ENCODE measurements at regions not wholly inside any gene's neighbourhood (a gene's known extent, or its start where the extent isn't known, plus 50 kb on each side); places are given as distances from the start of the nearest gene placed in this dataset.

DNA sequence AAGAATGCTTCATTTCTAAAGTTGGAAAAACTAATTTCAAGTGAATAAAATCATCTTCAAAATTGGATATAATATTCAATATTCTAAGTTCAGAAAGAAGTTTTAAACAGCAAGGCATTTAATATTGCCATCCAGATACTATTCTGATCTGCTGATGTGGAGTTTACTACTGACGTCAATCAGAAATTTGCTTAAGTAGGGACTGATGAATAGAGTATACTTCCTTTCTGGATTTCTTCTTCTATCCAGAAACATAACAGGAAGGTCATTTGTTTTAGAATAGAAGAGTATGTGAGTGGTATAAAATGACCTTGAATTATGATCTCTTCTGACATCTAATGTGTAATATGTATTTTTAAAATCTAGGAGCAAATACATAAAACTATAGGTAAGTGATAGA, 308.1 kb upstream of the ADGRL2 start:
- Histone ChIP-seq H3K27ac (replicated peaks) (no peak overlapping the region), H3K27me3 (ENCODE audit: insufficient read depth, poor library complexity, severe bottlenecking) (no peaks in the 10 kb centered on the region), H3K4me3 (replicated peaks; ENCODE audit: insufficient read depth, low read length) (no peak overlapping the region)
- DNase-seq (ENCODE audit: low read depth in 1 of 2, low spot score in 1 of 2), result no peak
- TF ChIP-seq GABPA (IDR thresholded peaks at IDR 0.05; ENCODE audit: low read depth), result no peak
- no peak for TF ChIP-seq SPI1 (IDR thresholded peaks at IDR 0.05; ENCODE audit: borderline replicate concordance, low read depth)
- TF ChIP-seq, protein P1, sequence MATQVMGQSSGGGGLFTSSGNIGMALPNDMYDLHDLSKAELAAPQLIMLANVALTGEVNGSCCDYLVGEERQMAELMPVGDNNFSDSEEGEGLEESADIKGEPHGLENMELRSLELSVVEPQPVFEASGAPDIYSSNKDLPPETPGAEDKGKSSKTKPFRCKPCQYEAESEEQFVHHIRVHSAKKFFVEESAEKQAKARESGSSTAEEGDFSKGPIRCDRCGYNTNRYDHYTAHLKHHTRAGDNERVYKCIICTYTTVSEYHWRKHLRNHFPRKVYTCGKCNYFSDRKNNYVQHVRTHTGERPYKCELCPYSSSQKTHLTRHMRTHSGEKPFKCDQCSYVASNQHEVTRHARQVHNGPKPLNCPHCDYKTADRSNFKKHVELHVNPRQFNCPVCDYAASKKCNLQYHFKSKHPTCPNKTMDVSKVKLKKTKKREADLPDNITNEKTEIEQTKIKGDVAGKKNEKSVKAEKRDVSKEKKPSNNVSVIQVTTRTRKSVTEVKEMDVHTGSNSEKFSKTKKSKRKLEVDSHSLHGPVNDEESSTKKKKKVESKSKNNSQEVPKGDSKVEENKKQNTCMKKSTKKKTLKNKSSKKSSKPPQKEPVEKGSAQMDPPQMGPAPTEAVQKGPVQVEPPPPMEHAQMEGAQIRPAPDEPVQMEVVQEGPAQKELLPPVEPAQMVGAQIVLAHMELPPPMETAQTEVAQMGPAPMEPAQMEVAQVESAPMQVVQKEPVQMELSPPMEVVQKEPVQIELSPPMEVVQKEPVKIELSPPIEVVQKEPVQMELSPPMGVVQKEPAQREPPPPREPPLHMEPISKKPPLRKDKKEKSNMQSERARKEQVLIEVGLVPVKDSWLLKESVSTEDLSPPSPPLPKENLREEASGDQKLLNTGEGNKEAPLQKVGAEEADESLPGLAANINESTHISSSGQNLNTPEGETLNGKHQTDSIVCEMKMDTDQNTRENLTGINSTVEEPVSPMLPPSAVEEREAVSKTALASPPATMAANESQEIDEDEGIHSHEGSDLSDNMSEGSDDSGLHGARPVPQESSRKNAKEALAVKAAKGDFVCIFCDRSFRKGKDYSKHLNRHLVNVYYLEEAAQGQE (IDR thresholded peaks at IDR 0.05; ENCODE audit: insufficient replicate concordance, low read depth), result no peak
- TF ChIP-seq, protein P2, sequence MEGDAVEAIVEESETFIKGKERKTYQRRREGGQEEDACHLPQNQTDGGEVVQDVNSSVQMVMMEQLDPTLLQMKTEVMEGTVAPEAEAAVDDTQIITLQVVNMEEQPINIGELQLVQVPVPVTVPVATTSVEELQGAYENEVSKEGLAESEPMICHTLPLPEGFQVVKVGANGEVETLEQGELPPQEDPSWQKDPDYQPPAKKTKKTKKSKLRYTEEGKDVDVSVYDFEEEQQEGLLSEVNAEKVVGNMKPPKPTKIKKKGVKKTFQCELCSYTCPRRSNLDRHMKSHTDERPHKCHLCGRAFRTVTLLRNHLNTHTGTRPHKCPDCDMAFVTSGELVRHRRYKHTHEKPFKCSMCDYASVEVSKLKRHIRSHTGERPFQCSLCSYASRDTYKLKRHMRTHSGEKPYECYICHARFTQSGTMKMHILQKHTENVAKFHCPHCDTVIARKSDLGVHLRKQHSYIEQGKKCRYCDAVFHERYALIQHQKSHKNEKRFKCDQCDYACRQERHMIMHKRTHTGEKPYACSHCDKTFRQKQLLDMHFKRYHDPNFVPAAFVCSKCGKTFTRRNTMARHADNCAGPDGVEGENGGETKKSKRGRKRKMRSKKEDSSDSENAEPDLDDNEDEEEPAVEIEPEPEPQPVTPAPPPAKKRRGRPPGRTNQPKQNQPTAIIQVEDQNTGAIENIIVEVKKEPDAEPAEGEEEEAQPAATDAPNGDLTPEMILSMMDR (IDR thresholded peaks at IDR 0.05; ENCODE audit: insufficient read depth, low read length), result no peak
- TF ChIP-seq POLR2AphosphoS5 (IDR thresholded peaks at IDR 0.05; ENCODE audit: low read depth), result no peak

DNA sequence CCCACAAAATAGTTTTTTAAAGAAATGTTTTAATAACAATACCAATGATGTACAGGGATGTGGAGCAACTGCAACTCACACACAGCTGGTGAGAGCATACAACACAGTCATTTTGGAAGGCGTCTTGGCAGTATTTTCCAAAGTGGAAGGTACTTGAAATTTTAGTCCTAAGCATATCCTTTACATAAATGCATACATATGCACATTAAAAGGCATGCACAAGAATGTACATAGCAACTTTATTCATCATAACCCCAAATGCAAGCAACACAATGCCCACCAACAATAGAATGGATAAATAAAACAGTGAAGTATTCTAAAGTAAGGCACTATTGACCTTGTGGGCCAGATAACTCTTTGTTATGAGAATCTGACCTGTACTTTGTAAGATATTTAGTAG, 310.1 kb upstream of the ADGRL2 start:
- no peak for TF ChIP-seq GABPA (IDR thresholded peaks at IDR 0.05; ENCODE audit: low read depth)
- TF ChIP-seq, protein P1 (IDR thresholded peaks at IDR 0.05; ENCODE audit: insufficient replicate concordance, low read depth), result no peak
- TF ChIP-seq POLR2AphosphoS5 (IDR thresholded peaks at IDR 0.05; ENCODE audit: low read depth), result no peak
- TF ChIP-seq, protein P2 (IDR thresholded peaks at IDR 0.05; ENCODE audit: insufficient read depth, low read length), result no peak
- no peak for TF ChIP-seq SPI1 (IDR thresholded peaks at IDR 0.05; ENCODE audit: borderline replicate concordance, low read depth)
- no peak for DNase-seq (ENCODE audit: low read depth in 1 of 2, low spot score in 1 of 2)
- H3K4me3 ChIP-seq (replicated peaks; ENCODE audit: insufficient read depth, low read length), result no peak overlapping the region

DNA sequence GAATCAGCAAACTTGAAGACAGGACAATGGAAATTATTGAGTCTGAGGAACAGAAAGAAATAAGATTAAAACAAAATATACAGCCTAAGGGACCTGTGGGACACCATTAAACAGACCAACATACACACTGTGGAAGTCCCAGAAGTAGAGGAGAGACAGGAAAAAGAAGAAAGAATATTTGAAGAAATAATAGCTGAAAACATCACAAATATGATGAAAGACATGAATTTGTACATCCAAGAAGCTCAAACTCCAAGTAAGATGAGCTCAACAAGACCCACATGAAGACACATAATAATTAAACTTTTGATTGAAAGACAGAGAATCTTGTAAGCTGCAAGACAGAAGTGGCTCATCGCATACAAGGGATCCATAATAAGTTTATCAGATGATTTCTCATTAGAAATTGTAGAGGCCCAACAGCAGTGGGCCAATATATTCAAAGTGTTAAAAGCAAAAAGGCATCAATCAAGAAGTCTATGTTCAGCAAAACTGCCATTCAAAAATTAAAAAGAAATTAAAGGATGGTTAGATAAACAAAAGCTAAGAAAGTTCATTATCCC, 311.3 kb upstream of the ADGRL2 start:
- TF ChIP-seq, protein P1 (IDR thresholded peaks at IDR 0.05; ENCODE audit: insufficient replicate concordance, low read depth), result no peak
- TF ChIP-seq, protein P2 (IDR thresholded peaks at IDR 0.05; ENCODE audit: insufficient read depth, low read length), result no peak
- TF ChIP-seq POLR2AphosphoS5 (IDR thresholded peaks at IDR 0.05; ENCODE audit: low read depth) (no peak), GABPA (IDR thresholded peaks at IDR 0.05; ENCODE audit: low read depth) (no peak), SPI1 (IDR thresholded peaks at IDR 0.05; ENCODE audit: borderline replicate concordance, low read depth) (no peak)
- H3K27me3 ChIP-seq (ENCODE audit: insufficient read depth, poor library complexity, severe bottlenecking), result no peaks in the 10 kb centered on the region
- DNase-seq (ENCODE audit: low read depth in 1 of 2, low spot score in 1 of 2), result no peak
- H3K27ac ChIP-seq (replicated peaks), result no peak overlapping the region
- H3K4me3 ChIP-seq (replicated peaks; ENCODE audit: insufficient read depth, low read length), result no peak overlapping the region

More for the DNA sequence above, 310.1 kb upstream of the ADGRL2 start:
- H3K27ac ChIP-seq (replicated peaks), result no peak overlapping the region
- H3K27me3 ChIP-seq (ENCODE audit: insufficient read depth, poor library complexity, severe bottlenecking), result no peaks in the 10 kb centered on the region
